ENCODE measurements at regions not wholly inside any gene's neighbourhood (a gene's known extent, or its start where the extent isn't known, plus 50 kb on each side); places are given as distances from the start of the nearest gene placed in this dataset.

DNA sequence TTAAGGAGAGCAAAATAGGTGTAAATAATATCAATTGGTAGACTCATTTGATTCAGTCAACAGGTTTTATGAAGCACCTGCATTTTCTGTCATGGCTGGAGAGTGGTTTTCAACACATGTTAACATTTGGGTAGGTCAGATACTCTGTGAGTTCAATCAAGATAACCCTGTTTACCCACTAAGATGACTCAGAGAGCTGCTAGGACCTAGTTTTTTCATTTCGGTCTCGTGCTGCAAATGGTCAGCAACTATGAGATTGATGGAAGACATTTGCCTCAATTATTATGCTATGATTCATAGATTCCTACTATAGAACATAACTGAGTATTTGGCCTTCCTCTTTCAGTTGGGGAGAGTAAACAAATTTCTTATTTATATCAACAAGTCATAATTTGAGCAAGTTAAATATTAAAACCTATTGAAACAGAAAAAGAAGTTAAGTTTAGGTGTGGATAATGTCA lies 391.4 kb upstream of the CITED2 start:
- no peak for TF ChIP-seq POLR2A (IDR thresholded peaks at IDR 0.05; ENCODE audit: low read depth, low read length)
- DNase-seq (ENCODE audit: insufficient read length, low spot score) (no peak), FAIRE-seq (peak; percentile 58)

DNA sequence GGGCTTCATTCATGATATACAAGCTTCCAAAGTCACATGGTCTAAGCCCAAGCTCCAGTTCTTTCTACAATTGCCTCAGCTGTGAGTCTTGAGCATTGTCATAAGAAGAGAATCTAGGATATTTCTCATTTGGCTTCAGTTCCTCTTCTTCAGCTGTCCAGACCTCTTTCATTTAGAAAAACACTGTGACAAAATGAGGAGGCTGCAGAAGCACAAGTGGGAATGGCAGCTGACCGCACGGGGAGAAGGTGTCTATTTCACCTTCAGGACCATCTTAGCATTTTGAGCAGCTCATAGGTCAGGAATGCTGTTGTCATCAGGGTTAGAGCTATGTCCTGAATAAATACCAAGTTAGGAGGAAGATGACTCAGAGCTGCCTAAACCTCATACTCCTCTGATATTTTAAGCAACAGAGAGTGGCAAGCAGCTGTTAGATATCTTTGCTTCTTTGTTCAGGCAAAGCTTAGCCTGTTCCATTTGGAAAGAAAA lies 390.1 kb upstream of the CITED2 start:
- no peak for DNase-seq (ENCODE audit: insufficient read length, low spot score)
- no peak for TF ChIP-seq POLR2A (IDR thresholded peaks at IDR 0.05; ENCODE audit: low read depth, low read length)
- FAIRE-seq = peak; percentile 97

DNA sequence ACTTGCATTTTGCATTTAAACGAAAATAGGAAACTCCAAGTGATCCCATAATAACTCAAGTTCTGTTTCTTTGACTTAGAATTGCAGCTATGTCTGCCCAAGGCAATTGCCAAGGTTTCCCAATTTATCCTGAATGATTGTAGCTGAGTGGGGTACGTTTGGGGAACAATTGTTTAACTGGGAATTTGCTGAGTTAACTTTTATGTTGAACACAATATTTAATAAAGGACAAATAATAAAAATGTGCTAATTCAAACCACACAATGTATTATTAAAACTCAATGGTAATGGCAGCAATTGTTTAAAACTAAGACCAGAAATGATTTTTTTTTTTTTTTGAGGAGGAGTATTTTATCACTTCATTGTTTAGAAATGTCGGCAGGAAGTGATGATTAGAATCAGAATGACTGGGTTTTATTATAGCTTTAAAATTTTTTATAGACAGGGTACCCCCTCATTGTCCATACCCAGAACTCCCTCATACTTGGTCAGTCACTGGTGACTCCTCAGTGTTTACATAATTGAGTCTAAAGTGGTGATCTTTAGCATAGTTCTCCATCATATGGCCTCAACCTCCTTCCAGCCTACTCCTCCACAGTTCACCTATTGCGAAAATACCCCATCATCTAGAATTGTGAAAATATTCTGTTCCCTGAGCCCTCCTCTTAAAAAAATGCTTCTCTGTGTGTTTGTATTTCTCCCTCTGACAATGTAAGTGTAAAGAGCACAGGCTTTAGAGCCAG lies 389.2 kb upstream of the CITED2 start:
- DNase-seq (ENCODE audit: insufficient read length, low spot score) (no peak), FAIRE-seq (no peak)
- TF ChIP-seq POLR2A (IDR thresholded peaks at IDR 0.05; ENCODE audit: low read depth, low read length) = no peak

DNA sequence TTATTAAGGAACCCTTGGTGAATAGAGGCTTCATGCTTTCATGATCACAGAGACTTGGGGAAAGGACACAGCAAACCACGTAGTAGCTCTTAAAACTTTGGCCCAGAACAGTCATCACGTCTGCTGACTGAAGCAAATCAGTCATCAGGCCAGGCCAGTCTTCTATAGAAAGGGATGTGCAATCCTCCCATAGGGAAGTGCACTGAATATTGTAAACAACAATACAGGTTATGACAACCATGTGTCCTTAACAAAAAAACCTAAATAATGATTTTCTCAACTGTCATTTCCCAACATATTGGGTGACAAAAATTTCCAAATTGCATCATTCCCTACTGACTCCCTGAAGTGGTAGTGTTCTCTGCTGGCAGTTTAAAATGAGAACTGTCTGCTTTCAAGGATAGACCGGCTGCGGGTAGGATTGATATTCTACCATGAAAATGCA lies 388.2 kb upstream of the CITED2 start:
- no peak for TF ChIP-seq POLR2A (IDR thresholded peaks at IDR 0.05; ENCODE audit: low read depth, low read length)
- DNase-seq (ENCODE audit: insufficient read length, low spot score) (no peak), FAIRE-seq (peak; percentile 41)

DNA sequence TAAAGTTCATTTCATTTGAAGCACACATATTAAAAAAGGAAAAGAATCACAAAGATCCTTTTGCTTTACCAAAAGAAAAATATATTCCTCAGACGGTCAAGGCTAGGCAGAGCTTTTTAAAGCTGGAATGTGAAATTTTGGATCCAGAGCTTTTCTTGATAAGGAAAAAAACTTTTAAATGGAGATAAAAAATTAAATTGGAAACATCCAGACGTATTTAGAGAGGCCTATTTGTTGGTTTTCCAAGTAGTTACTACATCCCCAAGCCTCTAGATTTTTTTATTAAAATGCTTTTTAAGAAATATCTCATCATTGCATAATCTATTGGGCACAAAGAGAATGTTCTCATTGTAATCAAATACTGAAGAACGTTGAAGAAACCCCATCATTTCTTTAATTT lies 385.7 kb upstream of the CITED2 start:
- TF ChIP-seq POLR2A (IDR thresholded peaks at IDR 0.05; ENCODE audit: low read depth, low read length) = no peak
- DNase-seq (ENCODE audit: insufficient read length, low spot score) (no peak), FAIRE-seq (no peak)

DNA sequence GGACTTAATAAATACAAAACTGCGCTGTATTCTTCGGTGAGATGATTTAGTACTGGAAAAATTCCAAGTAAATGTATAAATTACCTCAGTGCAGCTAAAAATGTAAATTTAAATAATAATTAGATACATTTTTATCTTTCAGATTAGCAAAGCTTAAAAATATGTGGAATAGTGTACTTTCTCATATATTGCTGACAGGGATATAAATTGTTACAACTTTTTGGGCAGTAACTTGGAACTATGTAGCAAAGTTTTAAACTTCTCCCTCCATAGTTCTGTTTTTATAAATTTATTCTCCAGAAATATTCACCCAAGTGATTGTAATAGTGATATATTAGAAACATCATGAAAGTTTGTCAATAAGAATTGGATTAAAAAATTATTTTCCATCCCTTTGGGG lies 384.6 kb upstream of the CITED2 start:
- no peak for FAIRE-seq

DNA sequence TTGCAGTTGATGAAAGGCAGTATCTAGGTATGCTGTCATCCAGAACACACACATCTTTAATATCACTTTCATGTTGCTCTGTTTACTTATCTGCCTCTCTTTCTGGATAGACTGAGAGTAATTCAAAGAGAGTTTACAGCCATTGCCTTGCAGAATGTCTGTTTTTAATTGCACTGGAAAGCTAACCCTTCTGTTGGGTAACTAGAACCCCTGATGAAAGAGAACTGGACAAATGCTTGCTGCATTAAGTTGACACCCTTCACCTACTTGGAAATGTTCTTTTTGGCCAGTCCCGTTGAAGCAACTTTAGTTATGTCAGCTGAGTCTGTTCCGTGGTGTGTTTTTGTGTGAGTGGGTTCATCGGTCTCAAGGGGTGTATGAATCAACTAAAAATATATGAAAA lies 383.8 kb upstream of the CITED2 start:
- FAIRE-seq (no peak), DNase-seq (ENCODE audit: insufficient read length, low spot score) (no peak)
- TF ChIP-seq POLR2A (IDR thresholded peaks at IDR 0.05; ENCODE audit: low read depth, low read length) = no peak

More for the DNA sequence above, 384.6 kb upstream of the CITED2 start:
- TF ChIP-seq POLR2A (IDR thresholded peaks at IDR 0.05; ENCODE audit: low read depth, low read length) = no peak
- no peak for DNase-seq (ENCODE audit: insufficient read length, low spot score)

DNA sequence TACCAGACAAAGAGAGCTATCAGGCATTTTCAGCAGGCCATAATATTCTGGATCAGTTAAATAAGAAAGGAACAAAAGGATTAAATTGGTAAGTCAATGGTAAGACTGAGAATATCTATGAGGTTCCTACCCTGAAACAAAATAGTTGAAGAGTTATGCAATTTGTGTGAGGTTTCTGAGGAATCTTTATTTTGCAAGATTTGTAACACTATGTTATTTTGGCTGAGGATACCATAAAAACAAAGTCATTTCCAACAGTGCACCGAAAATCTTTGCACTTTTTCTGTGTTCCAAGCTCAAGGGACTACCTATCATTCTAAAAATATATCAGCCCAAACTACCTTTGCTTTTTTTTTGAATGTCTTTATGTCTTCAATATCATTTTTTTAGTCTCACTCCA lies 383.3 kb upstream of the CITED2 start:
- DNase-seq (ENCODE audit: insufficient read length, low spot score) = no peak
- no peak for TF ChIP-seq POLR2A (IDR thresholded peaks at IDR 0.05; ENCODE audit: low read depth, low read length)
- no peak for FAIRE-seq

DNA sequence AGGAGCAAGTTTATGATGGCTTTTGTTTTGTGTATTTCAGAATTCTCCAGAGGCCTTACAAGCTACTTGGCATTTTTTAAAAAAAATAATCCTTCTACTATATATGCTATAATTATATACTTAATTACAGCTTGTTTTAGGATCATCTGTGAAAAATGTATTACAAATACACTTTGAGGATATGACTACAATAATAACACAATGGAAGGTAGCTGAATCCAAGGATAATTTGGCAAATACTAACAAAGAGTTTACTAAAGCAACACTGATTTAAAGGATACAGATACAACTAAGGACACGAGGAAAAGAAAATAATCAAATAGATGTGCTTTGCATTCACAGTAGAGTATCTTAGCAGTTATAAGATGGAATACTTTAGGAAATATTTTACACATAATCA lies 381.9 kb upstream of the CITED2 start:
- no peak for FAIRE-seq
- no peak for TF ChIP-seq POLR2A (IDR thresholded peaks at IDR 0.05; ENCODE audit: low read depth, low read length)
- no peak for DNase-seq (ENCODE audit: insufficient read length, low spot score)

DNA sequence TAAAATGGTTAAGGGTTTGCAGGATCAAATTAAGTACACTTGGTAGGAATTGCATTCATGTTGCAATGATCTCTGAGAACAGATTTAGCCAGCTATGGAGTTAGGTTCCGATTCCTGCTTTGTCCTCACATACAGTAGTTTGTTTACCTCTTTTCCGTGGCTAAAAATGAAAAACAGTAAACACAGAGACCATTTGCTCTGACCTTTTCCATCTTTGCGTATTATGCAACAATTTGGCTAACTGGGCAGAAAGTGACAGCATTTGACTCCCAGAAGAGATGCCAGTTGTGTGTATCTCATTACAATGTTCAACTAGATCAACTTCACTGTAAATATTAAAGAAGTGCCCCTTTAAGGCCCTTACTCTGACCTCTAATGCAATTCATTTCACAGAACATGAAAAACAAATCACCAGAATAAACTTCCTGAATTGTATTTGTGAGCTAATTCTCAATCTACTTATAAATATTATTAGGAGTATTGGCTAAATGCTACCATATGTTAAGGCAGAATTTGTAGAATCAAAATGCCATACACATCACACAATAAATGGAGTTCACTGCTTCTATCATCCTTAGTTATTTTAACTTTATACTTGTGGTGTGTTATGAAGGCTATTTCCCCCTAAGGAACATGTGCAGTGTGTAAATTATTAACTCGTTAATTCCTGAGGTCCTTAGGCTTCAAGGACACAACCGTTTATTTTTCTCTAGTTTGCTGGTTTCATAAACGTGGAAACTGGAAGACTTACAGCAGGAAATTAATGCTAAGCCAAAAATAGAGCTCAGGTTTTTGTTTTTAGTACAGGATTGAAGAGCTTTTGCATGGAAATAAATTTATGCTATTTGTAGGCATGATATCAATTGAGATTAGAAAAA lies 380.7 kb upstream of the CITED2 start:
- FAIRE-seq = no peak
- no peak for TF ChIP-seq POLR2A (IDR thresholded peaks at IDR 0.05; ENCODE audit: low read depth, low read length)
- DNase-seq (ENCODE audit: insufficient read length, low spot score) = no peak

DNA sequence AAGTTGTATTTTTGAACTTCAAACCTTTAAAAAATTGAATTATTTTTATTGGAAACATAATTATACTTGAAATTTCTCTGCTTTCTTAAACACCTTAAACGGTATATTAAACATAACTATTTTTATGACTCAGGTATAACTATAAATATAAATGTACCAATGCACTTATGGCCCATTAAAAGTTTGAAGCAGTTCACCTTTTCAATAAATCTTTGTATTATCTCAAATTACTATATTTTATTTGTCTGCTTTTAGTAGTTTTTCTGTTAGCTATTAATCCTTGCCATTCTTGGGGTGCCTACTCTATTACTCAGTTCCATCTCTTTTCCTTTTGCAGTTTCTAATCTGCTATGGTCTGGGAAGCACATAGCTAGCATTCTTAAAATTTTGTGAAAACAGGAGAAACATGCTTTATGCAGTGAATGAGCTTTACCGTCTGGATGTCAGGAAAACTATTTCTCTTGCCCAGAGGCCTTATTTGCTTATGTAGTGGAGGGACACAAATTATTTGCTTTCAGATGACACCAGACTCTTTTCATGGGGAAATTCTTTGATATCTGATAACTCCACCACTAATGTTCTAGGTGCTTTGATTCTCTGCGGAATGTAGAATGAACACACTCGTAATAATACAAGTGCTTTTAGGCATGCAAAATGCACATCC lies 378.9 kb upstream of the CITED2 start:
- no peak for DNase-seq (ENCODE audit: insufficient read length, low spot score)
- TF ChIP-seq POLR2A (IDR thresholded peaks at IDR 0.05; ENCODE audit: low read depth, low read length) = no peak
- peak; percentile 27 for FAIRE-seq

DNA sequence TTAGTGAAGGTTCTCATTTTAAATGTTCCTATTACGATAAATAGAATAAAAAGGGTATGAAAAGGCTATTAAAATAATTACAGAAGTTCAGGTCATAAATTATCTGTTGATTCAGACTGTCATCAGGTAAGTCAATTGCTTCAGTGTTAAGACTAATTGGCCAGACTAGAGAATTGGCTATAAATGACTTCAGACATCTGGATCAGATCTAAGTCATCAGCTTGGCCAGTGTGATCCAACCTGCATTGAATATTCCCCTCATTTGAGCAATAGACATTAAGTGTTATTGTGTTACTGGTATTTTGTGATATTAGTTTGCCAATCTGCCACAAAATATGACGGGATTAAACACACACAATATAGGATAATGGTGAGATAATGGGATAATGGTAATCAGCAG lies 377.6 kb upstream of the CITED2 start:
- TF ChIP-seq POLR2A (IDR thresholded peaks at IDR 0.05; ENCODE audit: low read depth, low read length) = no peak
- DNase-seq (ENCODE audit: insufficient read length, low spot score) = no peak
- no peak for FAIRE-seq

DNA sequence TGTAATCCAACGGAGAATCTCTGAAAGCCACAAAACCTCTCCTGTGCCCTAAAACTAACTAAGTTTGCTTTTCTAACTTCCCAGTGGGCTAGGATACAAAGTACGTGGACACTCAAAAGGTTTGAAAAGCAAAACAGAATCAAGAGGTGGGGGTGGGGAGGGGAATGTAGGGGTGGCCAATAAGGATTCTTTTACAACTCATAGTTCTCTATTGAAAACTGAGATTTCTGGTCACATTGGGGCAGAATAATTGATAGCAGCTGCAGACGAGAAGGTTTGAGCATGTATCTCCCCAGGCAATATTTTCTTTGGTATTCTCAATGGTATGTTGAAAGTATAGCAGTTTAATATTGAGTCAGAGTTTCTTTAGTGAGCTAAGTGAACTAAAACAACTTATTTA lies 376.7 kb upstream of the CITED2 start:
- TF ChIP-seq POLR2A (IDR thresholded peaks at IDR 0.05; ENCODE audit: low read depth, low read length) = no peak
- FAIRE-seq (no peak), DNase-seq (ENCODE audit: insufficient read length, low spot score) (no peak)

Data from H54 (cell line).